Stimulated activated CD4-positive, alpha-beta T cell treated with anti-CD3 and anti-CD28 coated beads, Interleukin-12 subunit alpha, Interleukin-12 subunit beta, amount 100 ng/mL, for 48 hours (primary cell): ENCODE measurements at regions not wholly inside any gene's neighbourhood (a gene's known extent, or its start where the extent isn't known, plus 50 kb on each side); places are given as distances from the start of the nearest gene placed in this dataset.

Experiments
- DNase-seq, 3 donors: peaks; one replicate each; pipeline ENCODE4 v3.0.0-alpha.2; 2020; ENCODE audit warnings: low read depth in 2 of 3, low spot score in 1 of 3

DNA sequence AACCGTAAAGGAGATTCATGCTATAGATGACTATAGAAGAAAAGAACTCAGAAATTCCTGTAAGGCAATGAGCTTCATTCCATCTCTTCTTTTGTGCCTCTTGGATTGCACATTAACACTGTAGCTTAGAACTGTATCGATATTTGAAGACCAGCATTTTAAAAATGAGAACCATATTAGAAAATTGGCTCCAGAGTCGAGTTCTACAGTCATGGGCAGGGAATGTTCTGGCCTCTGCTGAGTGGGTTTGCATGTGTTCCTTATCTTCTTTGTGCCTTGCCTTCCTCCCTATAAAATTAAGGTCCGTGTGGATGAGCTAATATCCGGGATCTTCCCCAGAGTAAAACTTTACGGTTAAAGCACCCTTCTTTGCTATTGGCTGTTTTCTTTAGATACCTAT, 77.4 kb upstream of the PLCL2 start:
- DNase-seq = no peak

GRCh38 chr3:16808393-16809107, 76.2 kb upstream of the PLCL2 start:
- no peak for DNase-seq

DNA sequence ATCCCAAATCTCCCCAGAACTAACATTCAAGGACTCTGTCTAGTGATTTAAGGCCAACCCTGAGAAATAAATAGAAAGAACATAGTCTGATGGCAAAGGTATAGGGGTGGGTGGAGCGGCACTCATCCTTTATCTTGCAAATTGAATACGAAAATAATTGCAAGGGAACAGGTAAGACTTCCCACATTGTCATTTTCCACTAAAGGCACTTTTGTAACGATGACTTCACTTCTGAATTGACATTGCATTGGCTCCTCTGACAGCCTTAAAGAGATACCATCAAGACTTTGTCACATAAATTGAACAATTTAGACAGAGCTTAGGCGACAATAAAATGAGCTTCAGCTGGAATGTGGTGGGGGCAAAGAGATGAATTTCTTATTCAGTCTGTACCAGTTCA, 75.3 kb upstream of the PLCL2 start:
- no peak for DNase-seq

DNA sequence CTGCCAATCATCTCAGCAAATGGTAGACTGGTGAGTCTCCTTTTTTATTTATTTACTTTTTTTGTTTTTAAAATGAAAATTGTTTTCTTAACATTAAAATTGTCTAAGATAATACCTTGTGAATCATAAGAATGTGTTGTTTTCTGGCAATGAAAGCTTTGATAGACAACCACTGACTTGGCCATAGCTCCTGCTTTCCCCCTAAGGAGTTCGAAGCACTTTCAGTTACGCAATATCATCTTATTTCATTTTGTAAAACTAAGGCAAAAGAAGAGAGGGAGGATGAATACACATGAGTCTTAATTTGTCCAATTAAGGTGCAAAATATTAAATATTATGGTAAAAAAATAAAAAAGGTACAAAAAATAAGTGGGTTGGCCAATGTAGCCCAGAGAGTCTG, 74.8 kb upstream of the PLCL2 start:
- no peak for DNase-seq

GRCh38 chr3:16810593-16811367, 74.0 kb upstream of the PLCL2 start:
- DNase-seq = no peak

GRCh38 chr3:16811950-16812349, 72.8 kb upstream of the PLCL2 start:
- DNase-seq = no peak

- no peak for DNase-seq
These were observed 71.4 kb upstream of the PLCL2 start for GRCh38 chr3:16813336-16813735.

GRCh38 chr3:16816048-16816780, 68.5 kb upstream of the PLCL2 start:
- no peak for DNase-seq

DNA sequence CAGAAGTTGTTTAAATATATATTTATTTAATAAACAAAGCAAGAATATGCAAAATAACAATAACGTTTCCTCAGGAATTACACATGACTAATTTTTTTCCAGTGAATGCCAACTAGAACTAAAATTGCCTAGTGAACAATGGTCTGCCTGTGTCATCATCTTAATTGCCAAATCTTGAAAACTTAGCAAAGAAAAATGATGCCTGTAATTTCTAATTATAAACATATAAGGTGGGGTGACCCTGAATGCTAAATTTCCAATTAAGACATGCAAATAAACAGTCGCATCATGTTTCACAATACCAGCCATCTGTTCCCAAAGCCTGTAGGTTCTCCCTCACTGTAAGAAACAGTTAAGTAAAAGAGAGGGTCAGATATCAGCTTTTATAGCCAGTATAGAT, 67.6 kb upstream of the PLCL2 start:
- no peak for DNase-seq

GRCh38 chr3:16818194-16818593, 66.6 kb upstream of the PLCL2 start:
- no peak for DNase-seq

GRCh38 chr3:16818945-16819344, 65.8 kb upstream of the PLCL2 start:
- DNase-seq = no peak

GRCh38 chr3:16820485-16820884, 64.3 kb upstream of the PLCL2 start:
- DNase-seq = no peak

- DNase-seq = no peak
These were observed 63.7 kb upstream of the PLCL2 start for GRCh38 chr3:16821053-16821452.

DNA sequence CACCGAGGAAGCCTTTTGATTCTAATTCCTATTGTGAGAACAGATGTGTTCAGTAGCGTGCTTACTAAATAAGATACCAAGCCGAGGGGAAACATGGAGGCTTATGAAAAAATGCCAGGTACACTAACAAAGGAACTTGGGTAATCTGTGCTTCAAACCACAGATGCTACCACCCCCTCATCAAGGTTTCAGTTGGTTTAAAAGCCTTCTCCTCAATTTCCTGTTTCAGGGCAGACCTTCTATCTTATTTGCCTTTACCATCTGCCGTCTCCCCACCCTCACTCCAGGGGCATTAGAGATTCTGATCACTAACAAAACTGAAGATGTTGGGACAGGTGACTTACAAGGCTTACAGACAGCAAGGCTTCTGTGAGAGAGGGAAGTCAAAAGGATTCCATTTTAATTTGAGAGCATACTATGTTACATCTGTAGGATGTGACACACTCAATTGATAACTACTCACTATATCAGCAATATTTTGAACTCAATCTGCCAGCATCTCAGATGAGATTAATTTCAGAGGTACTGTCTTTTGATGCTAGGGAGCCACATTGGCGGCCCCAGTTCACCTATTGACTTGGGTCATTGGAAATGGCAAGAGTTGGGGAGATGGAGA, 60.6 kb upstream of the PLCL2 start:
- no peak for DNase-seq

GRCh38 chr3:16825617-16826204, 59.0 kb upstream of the PLCL2 start:
- no peak for DNase-seq

DNA sequence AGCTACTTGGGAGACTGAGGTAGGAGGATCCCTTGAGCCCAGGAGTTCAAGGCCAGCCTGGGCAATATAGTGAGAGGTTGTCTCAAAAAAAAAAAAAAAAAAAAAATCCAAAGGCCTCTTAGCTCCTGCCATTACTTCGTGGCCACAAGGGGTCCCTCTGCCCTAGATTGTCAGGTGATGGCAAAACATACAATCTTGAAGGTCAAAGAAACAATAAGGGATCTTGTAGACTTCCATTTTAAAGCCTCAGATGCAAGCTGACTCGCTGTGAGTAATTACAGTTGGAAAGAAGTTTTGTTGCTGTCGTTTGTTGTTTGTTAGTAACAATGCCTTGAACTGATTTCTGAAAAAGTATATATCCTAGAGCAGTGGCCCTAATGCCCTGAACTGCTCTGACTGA, 55.9 kb upstream of the PLCL2 start:
- peak in 1 of 3 donors; percentile 34 for DNase-seq

GRCh38 chr3:16831846-16832245, 52.9 kb upstream of the PLCL2 start:
- DNase-seq = no peak

DNA sequence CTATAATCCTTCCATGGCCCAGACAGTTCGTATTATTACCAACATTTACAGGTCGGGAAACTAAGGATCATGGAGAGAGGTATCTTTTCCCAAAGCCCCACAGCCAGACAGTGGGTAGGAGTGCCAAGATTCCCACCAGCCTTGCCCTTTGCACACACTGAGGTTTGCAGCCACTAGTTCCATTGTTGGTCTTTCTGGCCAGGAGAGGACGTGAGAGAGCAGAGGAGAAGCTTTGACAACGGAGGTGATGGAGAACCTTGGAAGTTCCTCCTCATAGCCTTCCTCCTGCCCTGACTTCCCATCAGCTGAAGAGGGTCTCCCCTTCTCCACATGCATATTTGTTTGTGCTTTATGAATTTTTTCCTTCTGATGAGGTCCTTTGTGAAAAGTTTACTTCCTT, 50.5 kb upstream of the PLCL2 start:
- DNase-seq = no peak

GRCh38 chr3:16834753-16835152, 50.0 kb upstream of the PLCL2 start:
- DNase-seq = no peak
